ENCODE measurements at regions not wholly inside any gene's neighbourhood (a gene's known extent, or its start where the extent isn't known, plus 50 kb on each side); places are given as distances from the start of the nearest gene placed in this dataset.

DNA sequence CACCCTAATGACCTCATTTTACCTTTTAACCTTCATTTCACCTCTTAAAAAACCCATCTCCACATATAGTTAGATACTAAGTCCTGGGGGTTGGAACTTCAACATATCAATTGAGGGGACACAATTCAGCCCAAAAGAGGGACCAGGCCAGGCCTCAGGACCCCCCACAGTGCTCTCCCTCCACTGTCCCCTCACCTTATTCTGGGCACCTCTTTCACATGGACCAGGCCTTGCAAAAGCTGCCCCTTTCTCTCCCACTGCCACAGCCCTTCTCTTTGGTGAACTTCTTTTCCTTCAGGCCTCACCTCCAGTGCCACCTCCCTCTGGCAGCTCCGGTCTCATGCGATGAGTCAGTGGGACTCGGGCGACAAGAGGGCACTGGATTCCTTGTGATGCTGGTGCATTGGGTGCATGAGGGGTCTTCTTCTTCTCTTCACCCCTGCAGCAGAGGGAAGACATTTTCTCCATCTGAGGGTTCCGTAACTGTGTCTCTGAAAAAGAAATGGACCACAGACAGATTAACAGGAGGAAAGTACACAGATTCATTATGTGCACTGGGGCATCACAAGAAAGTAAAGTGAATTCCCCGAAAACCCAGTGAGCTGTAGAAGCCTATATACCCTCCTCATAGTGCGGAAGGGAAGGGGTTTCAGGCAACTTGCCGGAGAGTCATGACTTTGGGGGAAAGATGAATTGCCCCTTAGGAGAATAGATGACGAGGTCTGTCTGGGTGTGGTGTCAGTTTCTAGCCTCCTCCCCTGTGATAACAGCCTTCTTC is 288.7 kb upstream of the IGFBP3 start:
- DNase-seq = no peak

DNA sequence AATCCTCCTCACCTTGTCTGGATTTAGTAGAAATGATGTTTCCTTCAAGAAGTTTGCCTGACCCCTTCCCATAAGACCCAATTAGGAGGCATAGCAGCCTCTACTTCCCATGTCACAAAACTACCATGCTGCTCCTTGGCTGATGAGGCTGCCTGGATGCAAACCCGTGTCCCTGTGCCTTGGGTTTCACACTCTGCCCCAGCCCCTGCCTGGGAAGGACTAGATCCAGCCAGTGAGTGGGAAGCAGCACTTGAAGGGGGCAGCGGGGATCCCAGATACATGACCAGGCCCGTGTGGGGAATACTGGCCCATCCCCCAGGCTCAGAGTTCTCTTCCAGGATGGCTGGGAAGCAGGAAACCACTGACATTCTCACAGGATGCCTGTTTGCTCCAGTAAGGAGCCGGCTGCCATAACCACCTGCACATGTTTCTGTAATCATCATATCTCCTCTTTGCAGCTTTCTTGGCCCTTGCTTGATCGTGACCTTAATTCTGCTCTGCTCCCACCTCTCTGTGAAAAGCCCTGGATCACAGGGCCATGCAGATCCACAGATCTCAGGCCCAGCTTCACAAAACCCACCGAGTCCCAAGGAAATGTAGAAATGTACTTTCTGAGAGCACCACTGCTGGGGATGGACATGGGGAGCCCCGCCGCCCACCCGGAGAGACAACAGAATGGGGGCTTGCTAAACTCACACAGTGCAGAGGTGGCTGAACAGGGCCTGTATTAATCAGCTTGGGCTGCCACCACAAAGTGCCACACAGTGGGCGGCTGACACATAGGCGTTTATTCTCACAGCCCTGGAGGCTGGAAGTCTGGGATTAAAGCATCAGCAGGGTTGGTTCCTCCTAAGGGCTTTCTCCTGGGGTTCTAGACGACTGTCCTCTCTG is 287.8 kb upstream of the IGFBP3 start:
- no peak for DNase-seq

DNA sequence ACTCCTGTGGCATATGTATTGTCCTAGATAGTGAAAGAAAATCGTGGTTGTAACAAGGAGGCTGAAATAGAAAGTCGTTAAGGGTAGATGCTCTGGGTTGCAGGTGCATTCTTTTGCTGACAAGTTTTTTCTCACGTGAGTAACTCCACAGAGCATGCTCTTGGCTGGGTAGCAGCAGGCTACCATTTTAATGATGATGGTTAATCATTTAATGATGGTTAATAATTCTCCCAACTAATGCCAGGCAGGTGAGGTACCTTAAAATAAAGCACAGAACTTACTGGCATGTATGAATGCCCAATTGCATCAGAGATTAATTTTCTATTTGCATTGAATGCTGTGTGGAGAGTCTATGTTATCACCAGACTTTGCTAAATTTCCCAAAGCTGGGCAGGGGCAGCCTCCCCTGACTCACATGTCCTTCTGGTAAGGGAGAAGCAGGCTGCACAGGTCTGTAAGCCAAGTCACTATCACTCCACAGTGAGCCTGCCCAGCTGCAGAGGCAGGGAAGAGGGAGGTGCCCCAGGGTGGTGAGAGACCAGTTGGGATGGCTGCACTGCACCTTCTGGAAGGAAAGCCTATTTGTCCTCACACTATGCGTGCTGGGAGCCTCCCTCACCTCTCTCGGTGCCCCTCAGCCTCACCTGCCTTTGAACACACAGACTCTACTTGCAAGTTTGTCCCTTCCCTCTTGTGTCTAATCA is 287.0 kb upstream of the IGFBP3 start:
- DNase-seq = no peak

DNA sequence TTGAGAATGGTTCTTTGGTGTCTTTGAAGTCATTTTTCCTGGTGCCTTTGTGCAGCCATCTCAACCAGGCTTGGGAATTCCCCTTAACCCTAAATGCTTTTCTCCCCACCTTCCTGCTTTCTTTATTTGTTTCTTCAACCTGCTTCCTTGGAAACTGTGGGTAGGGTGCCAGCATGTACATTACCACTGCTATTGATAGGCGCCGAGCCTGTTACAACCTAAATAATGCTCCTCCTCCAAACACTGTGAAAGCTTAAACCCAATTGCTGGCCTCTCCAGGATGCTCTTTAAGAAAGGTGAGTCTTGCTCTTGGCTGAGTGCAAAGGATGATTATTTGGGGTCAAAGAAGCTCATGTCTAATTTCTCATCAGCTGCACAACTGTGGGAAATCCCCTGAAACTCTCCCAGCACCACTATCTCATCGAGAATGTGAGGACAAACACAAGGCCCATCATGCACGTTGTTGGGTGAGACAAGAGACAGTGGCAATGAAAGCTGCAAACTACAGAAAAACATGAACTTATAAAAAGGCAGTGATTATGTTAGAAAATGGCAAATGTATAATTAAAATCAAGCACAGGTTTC is 285.5 kb upstream of the IGFBP3 start:
- DNase-seq = no peak

DNA sequence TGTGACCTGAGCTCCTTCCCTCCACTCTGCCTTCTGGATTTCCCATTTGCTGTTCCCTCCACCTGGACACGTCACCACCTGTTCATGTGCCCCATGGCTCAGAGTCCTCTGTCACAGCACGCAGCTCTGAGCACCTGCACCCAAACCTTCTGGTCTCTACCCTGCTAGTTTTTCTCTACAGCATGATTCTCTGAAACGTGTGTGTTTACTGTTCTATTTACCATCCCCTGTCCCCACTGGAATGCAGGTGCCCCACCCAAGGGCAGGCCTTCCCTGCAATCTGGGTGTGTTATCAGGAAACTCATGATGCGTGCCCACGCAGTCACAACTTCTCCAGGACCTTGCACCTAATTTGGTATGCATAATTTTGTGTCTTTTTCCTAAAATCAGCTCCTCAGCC is 284.4 kb upstream of the IGFBP3 start:
- DNase-seq = no peak

DNA sequence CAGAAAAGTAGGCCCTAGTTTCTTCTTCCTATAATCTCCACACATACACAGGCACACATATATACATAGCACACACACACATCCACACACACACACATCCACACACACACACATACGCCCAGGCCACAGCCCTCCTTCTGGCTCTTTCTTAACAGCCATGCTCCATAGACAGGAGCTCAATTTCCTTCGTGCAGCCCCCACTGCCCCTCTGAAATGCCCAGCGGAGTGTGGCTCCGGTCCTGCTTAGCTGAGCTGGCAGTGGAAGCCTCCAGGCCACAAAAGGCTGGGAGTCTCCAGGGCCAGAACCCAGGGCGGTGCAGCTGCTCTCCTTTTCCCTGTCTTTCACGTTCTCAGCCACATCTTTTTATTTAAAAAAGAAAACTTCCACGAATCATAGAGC is 282.9 kb upstream of the IGFBP3 start:
- DNase-seq = no peak

DNA sequence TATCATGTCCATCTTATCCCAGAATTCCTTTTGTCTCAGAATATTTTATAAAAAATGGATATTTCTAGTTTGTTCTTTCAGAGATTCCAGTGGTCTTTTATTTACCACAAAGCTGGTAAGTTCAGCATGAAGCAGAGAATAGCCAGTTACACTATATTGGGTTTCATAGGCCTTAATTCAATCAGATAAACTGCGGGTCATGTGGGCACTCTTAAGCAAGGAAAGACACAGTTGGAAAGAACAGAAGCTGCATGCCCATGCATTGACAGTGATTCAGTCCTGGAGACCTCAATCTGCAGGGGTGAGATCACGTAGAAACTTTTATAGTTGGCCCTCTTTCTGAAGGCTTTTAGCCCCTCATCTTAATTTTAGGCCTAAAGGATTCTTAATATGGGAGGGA is 281.3 kb upstream of the IGFBP3 start:
- no peak for DNase-seq

GRCh38 chr7:46201961-46202360 is 280.9 kb upstream of the IGFBP3 start:
- DNase-seq = no peak

DNA sequence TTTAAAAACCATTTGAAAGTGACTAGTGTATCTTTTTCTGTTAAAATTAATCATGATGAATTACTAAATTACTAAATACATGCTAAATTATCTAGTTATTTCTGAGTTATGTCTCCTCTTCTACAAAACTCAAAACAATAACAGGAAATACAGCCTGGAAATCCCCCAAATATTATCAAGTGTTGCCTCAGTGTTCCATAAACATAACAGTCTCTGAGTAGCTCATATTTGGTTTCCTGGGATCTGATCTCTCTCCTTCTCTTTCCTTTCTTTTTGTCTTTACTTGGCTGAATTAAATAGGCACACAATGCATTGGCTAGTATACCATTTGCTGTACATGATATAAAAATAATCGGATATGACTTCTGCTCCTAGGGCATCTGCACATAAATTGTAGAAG is 277.6 kb upstream of the IGFBP3 start:
- DNase-seq = no peak

GRCh38 chr7:46197785-46198540 is 276.9 kb upstream of the IGFBP3 start:
- no peak for DNase-seq

DNA sequence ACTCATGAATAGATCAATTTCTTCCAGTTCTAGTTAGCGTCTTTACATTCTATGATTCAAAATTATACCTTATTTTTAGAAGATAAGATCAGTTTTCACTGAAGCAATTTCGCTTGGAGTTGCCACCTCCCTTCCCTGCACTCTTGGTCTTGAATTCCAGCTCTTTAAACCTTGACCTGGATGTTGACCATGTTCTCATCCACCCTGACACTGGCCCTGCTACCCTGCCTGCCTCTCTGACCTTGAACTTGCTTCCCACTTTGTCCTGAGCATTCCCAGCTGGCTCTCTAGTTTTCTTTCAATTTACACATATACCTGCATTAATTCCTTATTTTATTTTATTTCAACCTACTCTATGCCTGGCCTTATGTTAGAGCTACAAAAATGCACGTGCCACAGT is 274.9 kb upstream of the IGFBP3 start:
- DNase-seq = no peak

GRCh38 chr7:46192271-46192670 is 271.2 kb upstream of the IGFBP3 start:
- DNase-seq = no peak

GRCh38 chr7:46191776-46192175 is 270.7 kb upstream of the IGFBP3 start:
- no peak for DNase-seq

- no peak for DNase-seq
These were observed 270.2 kb upstream of the IGFBP3 start for GRCh38 chr7:46191296-46191695.

DNA sequence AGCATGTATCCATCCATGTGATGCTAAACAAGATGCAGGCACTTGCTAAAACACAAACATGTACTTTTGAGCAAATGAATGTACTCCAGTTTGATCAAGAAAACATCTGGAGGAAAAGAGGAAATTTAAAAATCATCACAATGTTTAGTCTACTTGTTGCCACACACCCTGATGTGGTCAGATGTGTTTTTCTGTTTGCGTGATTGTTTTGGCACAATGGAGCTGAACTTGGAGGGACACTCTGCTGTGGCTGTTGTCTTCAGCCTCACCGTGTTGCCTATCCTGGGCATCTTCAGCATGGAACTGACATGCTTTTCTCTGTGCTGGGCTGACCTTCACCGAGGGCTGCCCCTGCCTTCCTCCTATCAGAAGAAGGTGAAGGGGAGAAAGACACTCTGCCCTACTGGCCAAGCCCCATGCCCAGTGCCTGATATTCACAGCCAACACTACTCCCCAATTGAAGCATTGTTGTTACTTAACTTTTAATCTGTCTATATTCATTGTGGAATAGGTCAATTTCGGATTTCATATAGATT is 268.3 kb upstream of the IGFBP3 start:
- no peak for DNase-seq

- DNase-seq = no peak
These were observed 265.1 kb upstream of the IGFBP3 start for GRCh38 chr7:46186131-46186530.

DNA sequence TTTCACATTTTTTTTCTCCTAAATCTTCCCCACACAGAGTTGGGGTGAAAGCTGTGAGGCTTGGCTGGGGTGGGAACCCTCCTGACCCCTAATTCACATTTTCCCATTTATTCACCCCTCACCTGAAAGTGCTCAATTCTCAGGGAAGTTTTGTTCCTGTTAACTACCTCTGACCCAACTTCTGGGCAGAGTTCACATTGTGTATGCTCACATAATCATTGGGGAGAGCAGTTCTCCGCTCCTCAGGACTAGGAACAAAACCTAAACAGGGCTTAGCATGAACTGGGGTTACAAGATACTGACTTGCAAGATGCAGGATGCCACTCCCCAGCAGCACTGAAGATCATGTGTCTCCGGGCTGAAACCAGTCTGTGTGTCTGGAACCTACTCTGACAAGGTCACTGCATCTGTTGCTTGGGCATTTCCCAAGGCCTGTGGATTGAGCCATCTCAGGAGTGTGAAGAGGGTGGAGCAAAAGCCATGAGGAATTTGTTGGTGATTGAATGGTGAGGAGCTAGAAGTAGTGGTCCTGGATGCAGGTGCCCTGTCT is 258.1 kb upstream of the IGFBP3 start:
- DNase-seq = no peak

GRCh38 chr7:46178661-46179060 is 257.6 kb upstream of the IGFBP3 start:
- no peak for DNase-seq

DNA sequence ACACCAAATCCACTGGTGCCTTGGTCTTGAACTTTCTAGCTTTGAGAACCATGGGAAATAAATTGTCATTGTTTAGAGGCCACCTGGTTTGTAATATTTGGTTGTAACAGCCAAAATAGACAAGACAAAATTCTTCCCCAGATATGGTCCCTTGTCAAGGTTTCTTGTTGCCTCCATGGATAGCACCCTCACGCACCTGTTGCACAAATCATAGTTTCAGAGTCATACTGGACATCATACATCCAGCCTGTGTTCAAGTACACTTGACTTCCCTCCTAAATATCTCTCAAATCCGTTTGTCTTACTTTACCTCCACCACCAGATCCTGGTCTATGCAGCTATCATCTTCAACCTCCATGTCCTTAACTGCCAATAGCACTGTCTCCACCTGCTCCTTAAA is 256.7 kb upstream of the IGFBP3 start:
- DNase-seq = no peak

GRCh38 chr7:46175221-46175620 is 254.1 kb upstream of the IGFBP3 start:
- DNase-seq = no peak

DNA sequence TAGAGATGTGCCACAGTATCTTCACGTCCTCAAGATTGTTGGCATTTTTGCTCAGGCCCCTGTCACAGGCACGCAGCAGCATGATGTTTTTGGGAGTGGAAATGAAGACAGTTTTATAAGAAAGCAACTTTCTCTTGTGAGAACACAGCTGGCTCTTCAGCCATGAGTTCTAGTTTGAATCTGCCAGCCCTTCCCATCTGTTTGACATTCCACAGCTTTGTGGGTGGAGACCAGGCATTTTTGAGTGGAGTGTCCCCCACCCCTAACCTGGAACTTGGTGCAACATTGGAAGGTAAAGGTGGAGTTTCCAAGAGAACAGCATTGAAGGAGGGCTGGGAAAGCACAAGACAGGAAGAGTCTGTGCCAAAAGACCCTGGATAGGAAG is 253.1 kb upstream of the IGFBP3 start:
- DNase-seq = no peak
